GM21390 (cell line): ENCODE measurements at regions not wholly inside any gene's neighbourhood (a gene's known extent, or its start where the extent isn't known, plus 50 kb on each side); places are given as distances from the start of the nearest gene placed in this dataset.

Experiments used
- ATAC-seq: cut with Tn5 transposase; IDR thresholded peaks from one replicate; pipeline ENCODE4 v1.9.1; 2021; ENCODE audit not compliant: unreplicated experiment

- no peak for ATAC-seq
Observed at GRCh38 chr2:71876542-71877451, 270.9 kb downstream of the CYP26B1 start.

GRCh38 chr2:71872466-71873051 is 275.1 kb downstream of the CYP26B1 start:
- no peak for ATAC-seq

- ATAC-seq: no peak
Observed at GRCh38 chr2:71865391-71865965, 282.2 kb downstream of the CYP26B1 start.

GRCh38 chr2:71864085-71864484 is 283.6 kb downstream of the CYP26B1 start:
- no peak for ATAC-seq

- ATAC-seq: no peak
Observed at GRCh38 chr2:71863396-71863795, 284.3 kb downstream of the CYP26B1 start.

GRCh38 chr2:71862921-71863320 is 284.7 kb downstream of the CYP26B1 start:
- no peak for ATAC-seq

GRCh38 chr2:71861186-71862160 is 286.2 kb downstream of the CYP26B1 start:
- no peak for ATAC-seq

- no peak for ATAC-seq
Observed at GRCh38 chr2:71860381-71860926, 287.2 kb downstream of the CYP26B1 start.

- ATAC-seq: no peak
Observed at GRCh38 chr2:71859211-71859847, 288.3 kb downstream of the CYP26B1 start.

GRCh38 chr2:71858071-71858470 is 289.6 kb downstream of the CYP26B1 start:
- ATAC-seq: no peak

GRCh38 chr2:71857636-71858035 is 290.0 kb downstream of the CYP26B1 start:
- ATAC-seq: no peak

GRCh38 chr2:71856773-71857525 is 290.7 kb downstream of the CYP26B1 start:
- ATAC-seq: no peak

- ATAC-seq: no peak
Observed at GRCh38 chr2:71853858-71854257, 293.8 kb downstream of the CYP26B1 start.

- ATAC-seq: no peak
Observed at GRCh38 chr2:71852141-71852711, 295.4 kb downstream of the CYP26B1 start.

GRCh38 chr2:71851094-71851750 is 296.4 kb downstream of the CYP26B1 start:
- no peak for ATAC-seq

GRCh38 chr2:71850306-71850801 is 297.3 kb downstream of the CYP26B1 start:
- ATAC-seq: no peak

GRCh38 chr2:71849607-71850305 is 297.9 kb downstream of the CYP26B1 start:
- no peak for ATAC-seq

- ATAC-seq: no peak
Observed at GRCh38 chr2:71849111-71849510, 298.6 kb downstream of the CYP26B1 start.
